ENCODE measurements at regions not wholly inside any gene's neighbourhood (a gene's known extent, or its start where the extent isn't known, plus 50 kb on each side); places are given as distances from the start of the nearest gene placed in this dataset.

DNA sequence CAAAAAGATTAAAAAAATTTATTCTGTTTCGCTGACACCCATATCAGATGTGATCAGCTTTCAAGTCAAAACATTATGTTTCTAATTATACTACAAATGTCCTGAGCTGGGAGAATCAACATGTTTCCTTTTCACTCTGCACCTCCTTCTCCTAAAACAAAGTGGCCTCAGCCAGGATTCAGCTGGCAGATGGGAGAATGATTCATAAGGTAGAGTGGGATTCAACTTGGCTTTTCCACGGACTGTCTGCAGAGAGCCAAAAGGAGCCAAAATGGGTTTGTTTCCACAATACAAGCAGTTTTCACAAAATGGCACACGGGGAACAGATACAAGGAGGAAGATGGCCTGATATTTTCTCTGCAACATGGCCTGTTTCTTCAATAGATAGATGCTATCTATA lies 376.5 kb upstream of the PRKCQ start:
- no peaks in the 10 kb centered on the region for H4K20me1 ChIP-seq (replicated peaks; ENCODE audit: insufficient read depth)
- no peak for ATAC-seq
- peaks cover 4% of the 10 kb centered on the region for H3K27me3 Mint-ChIP-seq (ENCODE audit: insufficient read depth, low read depth, poor library complexity)
- no peaks in the 10 kb centered on the region for H3K36me3 ChIP-seq (ENCODE audit: insufficient read depth)
- no peaks in the 10 kb centered on the region for H3K9me3 Mint-ChIP-seq
- H3K4me1 ChIP-seq (ENCODE audit: insufficient read depth) = peaks cover 4% of the 10 kb centered on the region; the same call in 1 of the 2 replicates
- no peak overlapping the region for H3K4me2 ChIP-seq
- peaks cover 4% of the 10 kb centered on the region; the same call in 1 of the 2 replicates for H3K9me2 ChIP-seq (ENCODE audit: insufficient read depth)
- peaks cover 7% of the 10 kb centered on the region; the same call in 2 of the 3 replicates for H3K4me1 Mint-ChIP-seq
- TF ChIP-seq CREB1 (CRISPR knock-in tag; IDR thresholded peaks at IDR 0.05; ENCODE audit: low read depth) (no peak), EZH2 (IDR thresholded peaks at IDR 0.05; ENCODE audit: low read depth, unreplicated experiment) (no peak), JUNB (IDR thresholded peaks at IDR 0.05; ENCODE audit: unreplicated experiment) (no peak)
- H3K27ac Mint-ChIP-seq = no peak overlapping the region
- H3K79me2 ChIP-seq (replicated peaks; ENCODE audit: insufficient read depth) = no peaks in the 10 kb centered on the region
- H3K27me3 ChIP-seq (ENCODE audit: insufficient read depth) = no peaks in the 10 kb centered on the region
- H3K4me3 Mint-ChIP-seq = no peak overlapping the region
- peak overlapping the region; percentile 52 for H2AFZ ChIP-seq
- H3K36me3 Mint-ChIP-seq (ENCODE audit: low read depth) = no peaks in the 10 kb centered on the region
- H3F3A ChIP-seq (replicated peaks; ENCODE audit: low read depth) = no peaks in the 10 kb centered on the region
- no peak for DNase-seq (ENCODE audit: low spot score)
- H3K4me3 ChIP-seq = no peak overlapping the region
- H3K27ac ChIP-seq (ENCODE audit: low read depth) = no peak overlapping the region

DNA sequence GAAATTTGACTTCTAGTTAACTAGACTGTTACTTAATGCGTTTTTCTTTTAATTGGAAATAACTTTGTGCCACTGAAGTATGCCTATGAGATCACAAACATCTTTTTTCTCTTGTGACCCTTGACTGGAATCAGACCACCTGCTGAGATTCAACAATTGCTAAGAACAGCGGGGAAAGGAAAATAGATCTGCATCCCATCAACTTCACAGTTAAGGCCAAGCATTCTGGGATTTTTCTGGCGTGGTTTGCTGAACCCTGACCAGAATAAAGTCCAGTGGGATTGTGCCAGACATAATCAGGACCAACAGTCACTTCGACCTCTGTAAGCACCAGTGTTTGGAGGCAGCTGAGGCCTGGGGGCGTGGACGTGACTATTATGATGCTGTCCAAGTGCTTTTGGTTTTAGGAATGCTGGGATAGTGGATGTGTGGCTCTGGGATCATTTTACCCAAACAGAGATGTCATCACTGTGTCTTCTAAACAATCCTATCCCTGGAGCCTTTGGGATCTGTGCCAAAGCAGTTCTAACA lies 373.3 kb upstream of the PRKCQ start:
- no peaks in the 10 kb centered on the region for H3K79me2 ChIP-seq (replicated peaks; ENCODE audit: insufficient read depth)
- H3K4me2 ChIP-seq = no peak overlapping the region
- H3K36me3 ChIP-seq (ENCODE audit: insufficient read depth) = no peaks in the 10 kb centered on the region
- H3K27me3 ChIP-seq (ENCODE audit: insufficient read depth) = no peaks in the 10 kb centered on the region
- Mint-ChIP-seq H3K36me3 (ENCODE audit: low read depth) (no peaks in the 10 kb centered on the region), H3K27ac (no peak overlapping the region), H3K27me3 (ENCODE audit: insufficient read depth, low read depth, poor library complexity) (peaks cover 1% of the 10 kb centered on the region), H3K9me3 (no peaks in the 10 kb centered on the region), H3K4me1 (peaks cover 7% of the 10 kb centered on the region; the same call in 2 of the 3 replicates), H3K4me3 (no peak overlapping the region)
- ATAC-seq = no peak
- no peak overlapping the region for H3K4me3 ChIP-seq
- H3F3A ChIP-seq (replicated peaks; ENCODE audit: low read depth) = no peaks in the 10 kb centered on the region
- no peak overlapping the region for H2AFZ ChIP-seq
- TF ChIP-seq, protein P1, sequence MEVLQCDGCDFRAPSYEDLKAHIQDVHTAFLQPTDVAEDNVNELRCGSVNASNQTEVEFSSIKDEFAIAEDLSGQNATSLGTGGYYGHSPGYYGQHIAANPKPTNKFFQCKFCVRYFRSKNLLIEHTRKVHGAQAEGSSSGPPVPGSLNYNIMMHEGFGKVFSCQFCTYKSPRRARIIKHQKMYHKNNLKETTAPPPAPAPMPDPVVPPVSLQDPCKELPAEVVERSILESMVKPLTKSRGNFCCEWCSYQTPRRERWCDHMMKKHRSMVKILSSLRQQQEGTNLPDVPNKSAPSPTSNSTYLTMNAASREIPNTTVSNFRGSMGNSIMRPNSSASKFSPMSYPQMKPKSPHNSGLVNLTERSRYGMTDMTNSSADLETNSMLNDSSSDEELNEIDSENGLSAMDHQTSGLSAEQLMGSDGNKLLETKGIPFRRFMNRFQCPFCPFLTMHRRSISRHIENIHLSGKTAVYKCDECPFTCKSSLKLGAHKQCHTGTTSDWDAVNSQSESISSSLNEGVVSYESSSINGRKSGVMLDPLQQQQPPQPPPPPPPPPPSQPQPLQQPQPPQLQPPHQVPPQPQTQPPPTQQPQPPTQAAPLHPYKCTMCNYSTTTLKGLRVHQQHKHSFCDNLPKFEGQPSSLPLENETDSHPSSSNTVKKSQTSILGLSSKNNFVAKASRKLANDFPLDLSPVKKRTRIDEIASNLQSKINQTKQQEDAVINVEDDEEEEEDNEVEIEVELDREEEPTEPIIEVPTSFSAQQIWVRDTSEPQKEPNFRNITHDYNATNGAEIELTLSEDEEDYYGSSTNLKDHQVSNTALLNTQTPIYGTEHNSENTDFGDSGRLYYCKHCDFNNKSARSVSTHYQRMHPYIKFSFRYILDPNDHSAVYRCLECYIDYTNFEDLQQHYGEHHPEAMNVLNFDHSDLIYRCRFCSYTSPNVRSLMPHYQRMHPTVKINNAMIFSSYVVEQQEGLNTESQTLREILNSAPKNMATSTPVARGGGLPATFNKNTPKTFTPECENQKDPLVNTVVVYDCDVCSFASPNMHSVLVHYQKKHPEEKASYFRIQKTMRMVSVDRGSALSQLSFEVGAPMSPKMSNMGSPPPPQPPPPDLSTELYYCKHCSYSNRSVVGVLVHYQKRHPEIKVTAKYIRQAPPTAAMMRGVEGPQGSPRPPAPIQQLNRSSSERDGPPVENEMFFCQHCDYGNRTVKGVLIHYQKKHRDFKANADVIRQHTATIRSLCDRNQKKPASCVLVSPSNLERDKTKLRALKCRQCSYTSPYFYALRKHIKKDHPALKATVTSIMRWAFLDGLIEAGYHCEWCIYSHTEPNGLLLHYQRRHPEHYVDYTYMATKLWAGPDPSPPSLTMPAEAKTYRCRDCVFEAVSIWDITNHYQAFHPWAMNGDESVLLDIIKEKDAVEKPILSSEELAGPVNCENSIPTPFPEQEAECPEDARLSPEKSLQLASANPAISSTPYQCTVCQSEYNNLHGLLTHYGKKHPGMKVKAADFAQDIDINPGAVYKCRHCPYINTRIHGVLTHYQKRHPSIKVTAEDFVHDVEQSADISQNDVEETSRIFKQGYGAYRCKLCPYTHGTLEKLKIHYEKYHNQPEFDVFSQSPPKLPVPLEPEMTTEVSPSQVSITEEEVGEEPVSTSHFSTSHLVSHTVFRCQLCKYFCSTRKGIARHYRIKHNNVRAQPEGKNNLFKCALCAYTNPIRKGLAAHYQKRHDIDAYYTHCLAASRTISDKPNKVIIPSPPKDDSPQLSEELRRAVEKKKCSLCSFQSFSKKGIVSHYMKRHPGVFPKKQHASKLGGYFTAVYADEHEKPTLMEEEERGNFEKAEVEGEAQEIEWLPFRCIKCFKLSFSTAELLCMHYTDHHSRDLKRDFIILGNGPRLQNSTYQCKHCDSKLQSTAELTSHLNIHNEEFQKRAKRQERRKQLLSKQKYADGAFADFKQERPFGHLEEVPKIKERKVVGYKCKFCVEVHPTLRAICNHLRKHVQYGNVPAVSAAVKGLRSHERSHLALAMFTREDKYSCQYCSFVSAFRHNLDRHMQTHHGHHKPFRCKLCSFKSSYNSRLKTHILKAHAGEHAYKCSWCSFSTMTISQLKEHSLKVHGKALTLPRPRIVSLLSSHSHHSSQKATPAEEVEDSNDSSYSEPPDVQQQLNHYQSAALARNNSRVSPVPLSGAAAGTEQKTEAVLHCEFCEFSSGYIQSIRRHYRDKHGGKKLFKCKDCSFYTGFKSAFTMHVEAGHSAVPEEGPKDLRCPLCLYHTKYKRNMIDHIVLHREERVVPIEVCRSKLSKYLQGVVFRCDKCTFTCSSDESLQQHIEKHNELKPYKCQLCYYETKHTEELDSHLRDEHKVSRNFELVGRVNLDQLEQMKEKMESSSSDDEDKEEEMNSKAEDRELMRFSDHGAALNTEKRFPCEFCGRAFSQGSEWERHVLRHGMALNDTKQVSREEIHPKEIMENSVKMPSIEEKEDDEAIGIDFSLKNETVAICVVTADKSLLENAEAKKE (CRISPR knock-in tag; IDR thresholded peaks at IDR 0.05) = no peak
- TF ChIP-seq, protein P2, sequence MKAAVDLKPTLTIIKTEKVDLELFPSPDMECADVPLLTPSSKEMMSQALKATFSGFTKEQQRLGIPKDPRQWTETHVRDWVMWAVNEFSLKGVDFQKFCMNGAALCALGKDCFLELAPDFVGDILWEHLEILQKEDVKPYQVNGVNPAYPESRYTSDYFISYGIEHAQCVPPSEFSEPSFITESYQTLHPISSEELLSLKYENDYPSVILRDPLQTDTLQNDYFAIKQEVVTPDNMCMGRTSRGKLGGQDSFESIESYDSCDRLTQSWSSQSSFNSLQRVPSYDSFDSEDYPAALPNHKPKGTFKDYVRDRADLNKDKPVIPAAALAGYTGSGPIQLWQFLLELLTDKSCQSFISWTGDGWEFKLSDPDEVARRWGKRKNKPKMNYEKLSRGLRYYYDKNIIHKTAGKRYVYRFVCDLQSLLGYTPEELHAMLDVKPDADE (IDR thresholded peaks at IDR 0.05) = no peak
- TF ChIP-seq NANOG (IDR thresholded peaks at IDR 0.05; ENCODE audit: borderline replicate concordance) (no peak), CREB1 (CRISPR knock-in tag; IDR thresholded peaks at IDR 0.05; ENCODE audit: low read depth) (no peak), ZNF114 (CRISPR knock-in tag; IDR thresholded peaks at IDR 0.05) (no peak)
- H3K9me2 ChIP-seq (ENCODE audit: insufficient read depth) = peaks cover 8% of the 10 kb centered on the region; the same call in 1 of the 2 replicates
- DNase-seq (ENCODE audit: low spot score) = no peak
- H4K20me1 ChIP-seq (replicated peaks; ENCODE audit: insufficient read depth) = no peaks in the 10 kb centered on the region
- H3K27ac ChIP-seq (ENCODE audit: low read depth) = no peak overlapping the region
- peaks cover 4% of the 10 kb centered on the region; the same call in 1 of the 2 replicates for H3K4me1 ChIP-seq (ENCODE audit: insufficient read depth)
